Forelimb muscle (tissue), 1 donor: ENCODE measurements at regions not wholly inside any gene's neighbourhood (a gene's known extent, or its start where the extent isn't known, plus 50 kb on each side); places are given as distances from the start of the nearest gene placed in this dataset.
"Not testable (repeated sequence)": the region's sequence is repeated elsewhere in the genome, so short reads cannot be mapped to it uniquely, and the experiment has no call there.

Source experiments
- DNase-seq: peaks from one replicate; pipeline ENCODE4 v3.0.0-alpha.2; 2013; ENCODE audit warnings: low read depth

GRCh38 chr14:48417715-48418500 lies 742.5 kb upstream of the MDGA2 start:
- no peak for DNase-seq

- DNase-seq: peak; percentile 19
These were observed 725.9 kb upstream of the MDGA2 start for GRCh38 chr14:48401321-48401720.

DNA sequence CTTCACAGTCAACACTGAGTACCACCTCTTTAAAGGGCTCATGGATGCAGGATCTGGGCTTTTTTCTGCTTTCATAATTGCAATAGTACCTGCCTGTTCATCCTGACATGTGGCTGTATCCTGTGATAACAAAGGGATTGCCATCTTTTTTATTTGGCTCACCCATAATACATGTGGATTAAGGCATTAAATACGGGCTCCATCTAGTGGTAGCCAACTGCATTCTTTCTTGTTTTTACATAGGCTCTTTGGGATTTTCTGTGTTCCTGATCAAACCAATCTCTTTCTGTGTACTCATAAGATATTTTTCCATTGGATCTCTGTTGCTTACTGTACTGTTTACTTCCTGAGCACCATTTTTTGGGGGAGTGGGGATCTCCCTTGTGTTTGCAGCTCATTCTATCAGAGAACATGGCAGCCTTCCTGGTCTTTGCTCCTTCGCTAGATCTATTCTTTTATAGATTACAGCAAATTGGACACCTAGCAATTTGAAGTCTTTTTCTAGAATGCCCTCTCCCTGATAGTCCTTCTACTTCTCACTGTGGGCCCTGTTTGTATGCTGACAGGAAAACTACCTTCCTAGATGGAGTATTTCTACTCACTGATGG lies 723.4 kb upstream of the MDGA2 start:
- peak; percentile 13 for DNase-seq

DNA sequence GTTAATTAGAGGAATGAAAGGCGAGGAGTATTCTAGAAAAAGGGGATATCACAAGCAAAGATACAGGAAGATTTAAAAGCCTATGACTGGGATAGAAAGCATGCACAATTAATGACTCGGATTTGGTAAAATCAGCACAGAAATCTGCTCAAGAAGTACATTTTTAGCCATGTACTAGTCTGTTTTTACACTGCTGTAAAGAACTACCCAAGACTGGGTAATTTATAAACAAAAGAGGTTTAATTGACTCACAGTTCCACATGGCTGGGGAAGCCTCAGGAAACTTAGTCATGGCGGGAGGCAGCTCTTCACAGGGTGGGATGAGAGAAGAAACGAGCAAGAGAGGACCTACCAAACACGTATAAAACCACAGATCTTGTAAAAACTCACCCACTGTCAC lies 716.3 kb upstream of the MDGA2 start:
- no peak for DNase-seq

GRCh38 chr14:48390346-48390745 lies 714.9 kb upstream of the MDGA2 start:
- DNase-seq: no peak

GRCh38 chr14:48384821-48385220 lies 709.4 kb upstream of the MDGA2 start:
- no peak for DNase-seq

DNA sequence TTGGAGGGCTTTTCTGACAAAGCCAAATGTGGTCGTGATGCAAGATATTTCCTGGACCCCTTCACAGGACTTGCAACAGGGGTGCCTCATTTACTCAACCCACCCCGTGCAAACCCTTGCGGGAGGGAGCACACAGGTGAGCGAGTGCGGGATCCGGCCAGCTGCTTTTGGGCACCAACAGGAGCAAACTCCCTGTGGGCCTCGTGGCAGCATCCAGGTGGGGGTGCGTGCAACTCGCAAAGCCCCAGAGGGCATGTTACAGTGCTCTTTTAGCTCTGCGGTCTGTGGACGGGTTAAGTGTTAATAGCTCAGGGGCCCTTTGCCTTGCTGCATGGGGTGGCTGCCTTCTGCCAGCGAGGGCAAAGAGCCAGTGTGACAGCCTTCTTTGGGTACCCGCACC lies 707.6 kb upstream of the MDGA2 start:
- DNase-seq: no peak

GRCh38 chr14:48378541-48378940 lies 703.1 kb upstream of the MDGA2 start:
- DNase-seq: no peak

DNA sequence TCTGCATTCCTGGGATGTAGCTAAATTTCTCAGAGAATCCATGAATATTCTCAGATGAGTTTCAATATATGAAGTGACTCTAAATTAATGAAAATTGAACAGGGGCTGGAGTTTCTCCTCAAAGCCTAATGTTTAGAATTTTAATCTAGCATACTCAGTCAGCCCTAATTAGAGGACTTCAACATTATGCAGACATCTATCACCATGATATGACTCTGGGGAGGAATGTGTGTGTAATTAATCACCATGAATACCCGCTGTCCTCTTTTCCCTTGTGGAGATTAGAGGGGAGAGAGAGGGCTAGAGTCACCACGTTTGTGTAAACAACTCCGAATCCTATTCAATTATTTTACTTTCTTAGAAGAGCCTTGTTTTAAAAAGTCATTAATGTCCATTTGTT lies 698.6 kb upstream of the MDGA2 start:
- no peak for DNase-seq

GRCh38 chr14:48350971-48351370 lies 675.6 kb upstream of the MDGA2 start:
- DNase-seq: no peak

GRCh38 chr14:48349689-48350088 lies 674.3 kb upstream of the MDGA2 start:
- DNase-seq: no peak

- no peak for DNase-seq
These were observed 665.7 kb upstream of the MDGA2 start for GRCh38 chr14:48341069-48341468.

DNA sequence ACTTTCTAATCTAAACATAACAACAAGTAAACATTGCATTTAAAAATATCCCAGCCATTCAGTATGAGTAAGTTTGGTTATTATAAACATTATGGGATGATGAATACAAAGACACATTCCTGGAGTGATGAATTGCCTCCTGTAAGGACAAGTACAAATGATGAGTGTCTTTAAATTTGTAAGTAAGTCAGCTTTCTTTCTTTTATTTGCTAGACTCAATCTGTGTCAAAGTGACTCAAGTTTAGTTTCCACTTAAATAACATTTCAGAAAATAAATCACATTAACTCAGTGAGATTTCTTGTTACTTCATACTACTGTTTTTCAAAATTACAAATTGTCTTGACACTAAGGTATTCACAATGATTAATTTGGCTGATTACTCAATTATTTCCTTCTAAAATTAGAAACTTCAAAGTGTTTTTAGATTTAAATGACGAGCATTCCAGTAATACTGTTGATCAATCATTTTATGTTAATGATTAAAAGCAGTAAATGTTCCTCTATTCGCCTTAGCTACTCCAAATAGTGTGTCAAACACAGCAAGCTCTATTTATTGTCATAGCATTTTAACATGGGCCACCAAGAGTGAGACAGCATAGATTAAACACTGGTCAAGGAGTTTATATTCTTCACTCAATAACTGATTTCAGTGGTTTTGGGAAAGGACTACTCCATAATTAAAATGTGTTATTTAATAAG lies 658.0 kb upstream of the MDGA2 start:
- DNase-seq: no peak

GRCh38 chr14:48331421-48331820 lies 656.0 kb upstream of the MDGA2 start:
- no peak for DNase-seq

GRCh38 chr14:48325486-48325885 lies 650.1 kb upstream of the MDGA2 start:
- no peak for DNase-seq

DNA sequence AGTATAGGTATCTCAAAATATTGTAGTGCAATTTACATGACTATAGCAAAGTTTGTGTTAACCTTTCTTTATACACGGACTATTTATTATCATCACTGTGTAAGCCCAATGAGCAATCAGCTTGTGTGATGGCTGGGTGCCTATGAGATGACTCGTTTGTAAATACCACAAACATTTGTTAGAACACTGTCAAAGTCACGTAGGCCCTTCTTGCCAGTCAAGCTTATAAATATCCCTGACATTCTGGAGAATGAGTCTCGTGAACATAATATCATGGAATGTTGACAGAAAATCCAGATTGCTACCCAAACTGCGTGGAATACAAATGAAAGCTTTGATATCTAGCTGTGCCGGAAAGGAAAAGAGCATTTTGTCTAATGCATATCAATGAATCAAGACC lies 648.3 kb upstream of the MDGA2 start:
- DNase-seq: no peak

DNA sequence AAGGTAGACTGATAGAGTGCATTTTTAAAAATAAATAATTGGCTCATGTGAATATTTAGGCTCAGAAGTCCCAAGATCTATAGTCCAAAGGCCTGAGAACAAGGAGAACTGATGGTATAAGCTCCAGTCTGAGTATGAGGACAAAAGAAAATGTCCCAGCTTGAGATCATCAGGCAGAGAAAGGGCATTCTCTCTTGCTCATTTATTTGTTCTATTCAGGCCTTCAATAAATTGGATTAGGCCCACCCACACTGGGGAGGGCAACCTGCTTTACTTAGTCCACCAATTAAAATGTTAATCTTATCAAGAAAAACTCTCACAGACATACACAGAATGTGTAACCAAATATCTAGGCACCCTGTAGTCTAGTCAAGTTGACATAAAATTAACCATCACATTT lies 644.4 kb upstream of the MDGA2 start:
- no peak for DNase-seq

DNA sequence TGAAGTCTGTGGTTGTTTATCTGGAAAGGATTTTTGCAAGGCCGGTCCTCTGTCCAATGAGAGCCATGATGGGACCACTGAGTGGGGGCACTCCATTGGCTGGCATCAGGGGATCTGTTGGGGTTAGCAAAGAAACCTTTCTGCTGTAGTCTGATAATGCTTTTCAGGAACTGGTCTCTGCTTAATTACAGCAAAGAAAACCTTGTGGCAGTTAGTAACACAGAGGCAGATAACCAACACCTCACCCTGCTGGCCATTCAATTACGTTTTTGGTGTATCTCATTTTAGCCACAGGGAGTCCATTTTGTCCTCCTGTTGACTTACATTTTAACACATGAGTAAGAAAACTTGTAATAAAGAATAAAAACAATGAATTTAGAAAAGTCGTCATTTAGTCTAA lies 629.3 kb upstream of the MDGA2 start:
- DNase-seq: no peak

GRCh38 chr14:48289701-48290100 lies 614.3 kb upstream of the MDGA2 start:
- no peak for DNase-seq

DNA sequence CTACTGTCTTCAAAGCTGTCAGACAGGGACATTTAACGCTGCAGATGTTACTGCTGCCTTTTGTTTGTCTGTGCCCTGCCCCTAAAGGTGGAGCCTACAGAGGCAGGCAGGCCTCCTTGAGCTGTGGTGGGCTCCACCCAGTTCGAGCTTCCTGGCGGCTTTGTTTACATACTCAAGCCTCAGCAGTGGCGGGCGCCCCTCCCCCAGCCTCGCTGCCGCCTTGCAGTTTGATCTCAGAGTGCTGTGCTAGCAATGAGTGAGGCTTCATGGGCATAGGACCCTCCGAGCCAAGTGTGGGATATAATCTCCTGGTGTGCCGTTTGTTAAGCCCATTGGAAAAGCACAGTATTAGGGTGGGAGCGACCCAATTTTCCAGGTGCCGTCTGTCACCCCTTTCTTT lies 609.8 kb upstream of the MDGA2 start:
- not testable (repeated sequence) for DNase-seq

DNA sequence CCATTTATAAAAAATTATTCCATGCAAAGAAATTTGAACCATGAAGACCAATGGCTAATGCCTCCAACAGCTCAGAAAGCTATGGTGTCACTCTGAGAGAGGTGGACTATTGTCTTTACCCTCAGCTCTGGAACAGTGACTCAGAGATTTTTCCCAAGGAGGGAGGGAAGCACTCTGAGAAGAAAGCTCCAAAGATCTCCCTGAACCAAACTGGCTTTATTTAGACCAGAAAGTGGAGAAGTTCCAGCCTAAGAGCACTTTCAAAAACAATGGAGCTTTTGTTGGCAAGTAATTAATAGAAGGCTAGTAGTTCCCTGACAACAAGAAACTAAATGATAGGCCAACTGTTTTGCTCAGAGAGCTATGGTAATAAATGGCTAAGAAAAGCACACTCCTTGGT lies 599.9 kb upstream of the MDGA2 start:
- DNase-seq: no peak

- DNase-seq: no peak
These were observed 599.4 kb upstream of the MDGA2 start for GRCh38 chr14:48274826-48275225.

- DNase-seq: not testable (repeated sequence)
These were observed 592.5 kb upstream of the MDGA2 start for GRCh38 chr14:48267926-48268325.
